H1 (cell line): ENCODE measurements at regions not wholly inside any gene's neighbourhood (a gene's known extent, or its start where the extent isn't known, plus 50 kb on each side); places are given as distances from the start of the nearest gene placed in this dataset.

Source experiments
- EP300 ChIP-seq, 2 experiments: IDR thresholded peaks; 1 replicate in 1 of 2; 2 replicates in 1 of 2; pipeline ENCODE4 v1.6.1; 2011 to 2012; ENCODE audit warnings: low read depth in 2 of 2, low read length in 2 of 2, mild to moderate bottlenecking in 2 of 2, borderline replicate concordance in 1 of 2, inconsistent platforms in 1 of 2, moderate library complexity in 1 of 2
- KDM4A ChIP-seq: IDR thresholded peaks from one replicate; pipeline ENCODE4 v1.7.1; 2012; ENCODE audit warnings: low read depth, mild to moderate bottlenecking, moderate library complexity, low read length, inconsistent platforms; ENCODE audit not compliant: severe bottlenecking

GRCh38 chr2:139550341-139550740, 770.2 kb upstream of the NXPH2 start (continued):
- TF ChIP-seq KDM4A = no peak
- no peak for TF ChIP-seq EP300 (IDR thresholded peaks at IDR 0.05; ENCODE audit: borderline replicate concordance in 1 of 2, low read depth in 2 of 2, low read length in 2 of 2)
